22Rv1 (cell line): ENCODE measurements at regions not wholly inside any gene's neighbourhood (a gene's known extent, or its start where the extent isn't known, plus 50 kb on each side); places are given as distances from the start of the nearest gene placed in this dataset.

Experiments used
- CTCF ChIP-seq: fragments of 450-650 bp; IDR thresholded peaks from 2 replicates; pipeline ENCODE4 v1.5.1; 2017; ENCODE audit warnings: mild to moderate bottlenecking
- ZFX ChIP-seq: fragments of 450-650 bp; IDR thresholded peaks from 2 replicates; pipeline ENCODE4 v1.6.1; 2017; ENCODE audit warnings: antibody characterized with exemption, borderline replicate concordance

- TF ChIP-seq CTCF, result no peak
- TF ChIP-seq ZFX, result no peak
Measured at GRCh38 chr6:2545383-2546038, 205.2 kb downstream of the MYLK4 start.
